Panc1 (cell line): ENCODE measurements at regions not wholly inside any gene's neighbourhood (a gene's known extent, or its start where the extent isn't known, plus 50 kb on each side); places are given as distances from the start of the nearest gene placed in this dataset.

Source experiments
- ATAC-seq: fragments of 200-7000 bp; cut with Tn5 transposase; 2 replicates; pipeline ENCODE4 v1.9.1; 2020; ENCODE audit warnings: mild to moderate bottlenecking, moderate library complexity
- BruUV-seq: library from RNA; stranded (reverse); fragments of 400-500 nt; replicated peaks from 2 replicates; lab custom pipeline; 2021; lab: Mats Ljungman, UMichigan
- CTCF ChIA-PET: fragments of 300-600 bp; sonication (Branson Sonifier 250); formaldehyde crosslinking; loops from one replicate; lab custom pipeline; 2022; ENCODE audit warnings: antibody characterized with exemption; lab: Charles Lee
- POLR2A ChIA-PET: fragments of 300-600 bp; sonication (Branson Sonifier 250); formaldehyde crosslinking; loops from one replicate; lab custom pipeline; 2022; ENCODE audit warnings: antibody characterized with exemption; lab: Charles Lee
- DNase-seq: peaks from one replicate; pipeline ENCODE4 v3.0.0-alpha.2; 2010; ENCODE audit warnings: low read depth, low spot score
- H3K27ac ChIP-seq: 2 replicates; pipeline ENCODE4 v1.5.1; 2011; ENCODE audit warnings: mild to moderate bottlenecking, low read length, inconsistent platforms
- H3K27me3 ChIP-seq: fragments of 200-500 bp; sonication (Bioruptor generic); 2 replicates; pipeline ENCODE4 v1.6.0; 2014; ENCODE audit warnings: low read length, inconsistent platforms; ENCODE audit not compliant: control insufficient read depth, insufficient read depth
- H3K36me3 ChIP-seq: fragments of 200-500 bp; sonication (Bioruptor generic); 2 replicates; pipeline ENCODE4 v1.5.1; 2014; ENCODE audit warnings: inconsistent platforms, mild to moderate bottlenecking, low read length, moderate library complexity; ENCODE audit not compliant: control insufficient read depth, insufficient read depth
- H3K4me1 ChIP-seq: 2 replicates; pipeline ENCODE4 v1.5.1; 2011; ENCODE audit warnings: inconsistent platforms, mild to moderate bottlenecking, low read length, moderate library complexity; ENCODE audit not compliant: control insufficient read depth, insufficient read depth
- H3K4me3 ChIP-seq, 2 experiments: 2 replicates each; pipeline ENCODE4 v1.5.1; 2011 to 2012; ENCODE audit warnings: low read depth in 2 of 2, low read length in 2 of 2, mild to moderate bottlenecking in 2 of 2, inconsistent platforms in 1 of 2, moderate library complexity in 1 of 2
- H3K9me3 ChIP-seq: fragments of 200-500 bp; sonication (Bioruptor generic); 2 replicates; pipeline ENCODE4 v1.5.1; 2014; ENCODE audit warnings: low read depth, mild to moderate bottlenecking, inconsistent platforms, low read length, moderate library complexity; ENCODE audit not compliant: control insufficient read depth, insufficient read depth
- CTCF ChIP-seq: fragments of 450-650 bp; IDR thresholded peaks from 2 replicates; pipeline ENCODE4 v1.5.1; 2017; ENCODE audit warnings: mild to moderate bottlenecking
- POLR2AphosphoS5 ChIP-seq: IDR thresholded peaks from 2 replicates; pipeline ENCODE4 v1.6.1; 2012; ENCODE audit warnings: mild to moderate bottlenecking, low read depth, low read length, moderate library complexity
- SIN3A ChIP-seq: IDR thresholded peaks from 2 replicates; pipeline ENCODE4 v1.6.1; 2012; ENCODE audit warnings: low read depth, mild to moderate bottlenecking, low read length, moderate library complexity, borderline replicate concordance; ENCODE audit not compliant: insufficient read depth
- TCF7L2 ChIP-seq: IDR thresholded peaks from 2 replicates; pipeline ENCODE4 v1.6.1; 2011; ENCODE audit warnings: mild to moderate bottlenecking, low read depth, low read length, inconsistent platforms
- in situ Hi-C: cut with HindIII; loops from 2 replicates; pipeline ENCODE4 v1.10.0; 2016; ENCODE audit warnings: low sequenced_read_pairs, low pct_unique_long_range_greater_than_20kb
- intact Hi-C: fragments of 100-400 bp; cut with micrococcal nuclease; formaldehyde crosslinking; loops from one replicate; pipeline ENCODE4 v1.10.0; 2022; ENCODE audit not compliant: unreplicated experiment
- TF ChIP-seq, protein P1 (sequence below), 2 experiments: IDR thresholded peaks; 2 replicates each; pipeline ENCODE4 v1.6.1; 2011 to 2012; ENCODE audit warnings: low read depth in 2 of 2, control low read depth in 1 of 2, low read length in 1 of 2, mild to moderate bottlenecking in 1 of 2, moderate library complexity in 1 of 2; ENCODE audit not compliant: insufficient read depth in 1 of 2

DNA sequence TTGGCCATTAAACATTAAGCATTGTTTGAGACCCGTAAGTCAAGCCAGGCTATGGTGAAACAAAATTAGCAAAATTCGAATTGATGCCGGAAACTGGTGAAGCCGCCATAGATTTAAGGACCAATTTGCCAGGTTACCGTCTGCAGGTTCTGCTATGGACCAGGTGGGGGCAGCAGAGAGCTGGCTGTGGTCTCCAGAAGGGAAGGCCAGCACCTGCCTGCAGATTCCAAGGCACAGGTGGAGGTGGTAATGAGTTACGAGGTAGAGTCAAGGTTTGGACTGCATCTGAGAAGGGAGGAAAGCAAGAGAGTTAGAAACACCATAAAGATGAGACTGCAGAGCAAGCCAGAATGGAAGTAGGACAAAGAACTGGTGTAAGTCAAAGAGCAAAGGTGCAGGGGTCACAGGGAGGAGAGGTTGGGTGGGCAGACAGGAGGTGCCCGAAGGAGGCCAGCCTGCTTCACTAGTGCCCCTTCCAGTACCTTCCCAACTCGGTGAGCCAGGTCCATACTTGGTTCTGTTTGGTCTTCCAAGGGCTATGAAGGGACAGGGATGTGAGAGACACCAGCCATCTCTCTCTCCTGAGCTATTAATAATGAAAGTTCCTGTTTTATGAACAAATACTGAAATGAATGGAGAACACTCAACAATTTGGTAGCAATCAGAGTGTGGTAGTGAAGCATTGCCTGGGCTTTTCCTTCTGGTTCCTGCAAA lies 131.6 kb upstream of the ESR1 start:
- ChIA-PET POLR2A (no interaction called here), CTCF (no interaction called here)
- no peak overlapping the region for H3K27ac ChIP-seq
- no peak overlapping the region for H3K4me3 ChIP-seq
- H3K4me1 ChIP-seq = no peaks in the 10 kb centered on the region
- intact Hi-C loops = loop anchor here (10.0 kb wide), 1 partner anchor 589 kb away; no protein-coding TSS in a partner anchor
- H3K27me3 ChIP-seq = no peaks in the 10 kb centered on the region
- in situ Hi-C loops = no loop called here
- DNase-seq = no peak
- ATAC-seq = peak; percentile 84
- TF ChIP-seq SIN3A (no peak), CTCF (peak; percentile 95), POLR2AphosphoS5 (no peak), TCF7L2 (no peak)
- TF ChIP-seq, protein P1, sequence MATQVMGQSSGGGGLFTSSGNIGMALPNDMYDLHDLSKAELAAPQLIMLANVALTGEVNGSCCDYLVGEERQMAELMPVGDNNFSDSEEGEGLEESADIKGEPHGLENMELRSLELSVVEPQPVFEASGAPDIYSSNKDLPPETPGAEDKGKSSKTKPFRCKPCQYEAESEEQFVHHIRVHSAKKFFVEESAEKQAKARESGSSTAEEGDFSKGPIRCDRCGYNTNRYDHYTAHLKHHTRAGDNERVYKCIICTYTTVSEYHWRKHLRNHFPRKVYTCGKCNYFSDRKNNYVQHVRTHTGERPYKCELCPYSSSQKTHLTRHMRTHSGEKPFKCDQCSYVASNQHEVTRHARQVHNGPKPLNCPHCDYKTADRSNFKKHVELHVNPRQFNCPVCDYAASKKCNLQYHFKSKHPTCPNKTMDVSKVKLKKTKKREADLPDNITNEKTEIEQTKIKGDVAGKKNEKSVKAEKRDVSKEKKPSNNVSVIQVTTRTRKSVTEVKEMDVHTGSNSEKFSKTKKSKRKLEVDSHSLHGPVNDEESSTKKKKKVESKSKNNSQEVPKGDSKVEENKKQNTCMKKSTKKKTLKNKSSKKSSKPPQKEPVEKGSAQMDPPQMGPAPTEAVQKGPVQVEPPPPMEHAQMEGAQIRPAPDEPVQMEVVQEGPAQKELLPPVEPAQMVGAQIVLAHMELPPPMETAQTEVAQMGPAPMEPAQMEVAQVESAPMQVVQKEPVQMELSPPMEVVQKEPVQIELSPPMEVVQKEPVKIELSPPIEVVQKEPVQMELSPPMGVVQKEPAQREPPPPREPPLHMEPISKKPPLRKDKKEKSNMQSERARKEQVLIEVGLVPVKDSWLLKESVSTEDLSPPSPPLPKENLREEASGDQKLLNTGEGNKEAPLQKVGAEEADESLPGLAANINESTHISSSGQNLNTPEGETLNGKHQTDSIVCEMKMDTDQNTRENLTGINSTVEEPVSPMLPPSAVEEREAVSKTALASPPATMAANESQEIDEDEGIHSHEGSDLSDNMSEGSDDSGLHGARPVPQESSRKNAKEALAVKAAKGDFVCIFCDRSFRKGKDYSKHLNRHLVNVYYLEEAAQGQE (IDR thresholded peaks at IDR 0.05; ENCODE audit: insufficient read depth in 1 of 2, low read depth in 2 of 2, low read length in 1 of 2) = no peak
- no peaks in the 10 kb centered on the region for H3K36me3 ChIP-seq
- BruUV-seq = no TSS peak
- no peaks in the 10 kb centered on the region for H3K9me3 ChIP-seq

DNA sequence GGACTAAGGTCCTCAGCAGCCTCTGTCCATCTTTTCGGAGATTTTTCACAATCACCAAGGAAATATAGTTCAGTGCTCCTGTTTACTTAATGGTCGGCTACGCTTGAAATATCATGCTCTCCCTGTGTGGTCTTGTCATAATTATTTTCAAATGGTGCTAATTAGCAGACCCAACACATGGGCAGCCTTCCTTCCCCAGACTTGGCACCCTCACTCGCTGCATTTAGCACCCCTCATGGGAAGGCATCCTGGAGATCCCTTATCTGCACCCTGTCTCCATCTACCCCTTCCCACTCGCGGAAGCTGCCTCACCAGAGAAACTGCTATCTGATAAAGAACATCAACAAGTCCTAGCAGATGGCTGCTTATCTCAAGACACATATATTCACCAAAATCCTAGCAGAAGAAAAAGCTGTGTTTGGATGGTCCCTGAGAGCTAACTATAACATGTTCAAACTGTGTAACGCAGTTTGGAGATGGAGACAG lies 131.0 kb upstream of the ESR1 start:
- H3K27ac ChIP-seq = no peak overlapping the region
- no peak for ATAC-seq

More for the DNA sequence above, 131.0 kb upstream of the ESR1 start:
- Histone ChIP-seq H3K4me1 (no peaks in the 10 kb centered on the region), H3K27me3 (no peaks in the 10 kb centered on the region), H3K9me3 (no peaks in the 10 kb centered on the region), H3K4me3 (no peak overlapping the region), H3K36me3 (no peaks in the 10 kb centered on the region)
- POLR2A ChIA-PET = no interaction called here
- no peak for DNase-seq
- CTCF ChIA-PET = no interaction called here
- no peak for TF ChIP-seq CTCF
- TF ChIP-seq, protein P1 (IDR thresholded peaks at IDR 0.05; ENCODE audit: insufficient read depth in 1 of 2, low read depth in 2 of 2, low read length in 1 of 2) = no peak
- TF ChIP-seq SIN3A = no peak
- no peak for TF ChIP-seq TCF7L2
- no peak for TF ChIP-seq POLR2AphosphoS5
- intact Hi-C loops (loop anchor here (10.0 kb wide), 1 partner anchor 588 kb away; no protein-coding TSS in a partner anchor), in situ Hi-C loops (no loop called here)
- BruUV-seq = no TSS peak
